GM12873 (cell line): ENCODE measurements at regions not wholly inside any gene's neighbourhood (a gene's known extent, or its start where the extent isn't known, plus 50 kb on each side); places are given as distances from the start of the nearest gene placed in this dataset.

ENCODE experiments used
- CTCF ChIP-seq: IDR thresholded peaks from 2 replicates; pipeline ENCODE4 v1.5.1; 2012; ENCODE audit warnings: low read depth, mild to moderate bottlenecking, moderate library complexity, low read length, control low read depth; ENCODE audit not compliant: insufficient read depth; ENCODE audit errors: missing control alignments

GRCh38 chr6:164034602-164035140 is 620.2 kb downstream of the QKI start:
- TF ChIP-seq CTCF: no peak

- TF ChIP-seq CTCF: no peak
These were observed 610.7 kb downstream of the QKI start for GRCh38 chr6:164025180-164025579.

GRCh38 chr6:164023535-164023934 is 609.0 kb downstream of the QKI start:
- no peak for TF ChIP-seq CTCF

- no peak for TF ChIP-seq CTCF
These were observed 608.1 kb downstream of the QKI start for GRCh38 chr6:164022632-164023031.

- no peak for TF ChIP-seq CTCF
These were observed 607.2 kb downstream of the QKI start for GRCh38 chr6:164021589-164022250.

GRCh38 chr6:164020142-164020541 is 605.6 kb downstream of the QKI start:
- no peak for TF ChIP-seq CTCF

GRCh38 chr6:164018133-164018532 is 603.6 kb downstream of the QKI start:
- TF ChIP-seq CTCF: no peak
